HG03108 (cell line): ENCODE measurements at regions not wholly inside any gene's neighbourhood (a gene's known extent, or its start where the extent isn't known, plus 50 kb on each side); places are given as distances from the start of the nearest gene placed in this dataset.

Source experiments
- ATAC-seq: cut with Tn5 transposase; IDR thresholded peaks from one replicate; pipeline ENCODE4 v1.9.1; 2021; ENCODE audit warnings: moderate library complexity; ENCODE audit not compliant: unreplicated experiment

- ATAC-seq: no peak
These were observed 206.7 kb upstream of the KLF4 start for GRCh38 chr9:107696302-107696701.

- no peak for ATAC-seq
These were observed 204.8 kb upstream of the KLF4 start for GRCh38 chr9:107694390-107694789.

- no peak for ATAC-seq
These were observed 204.2 kb upstream of the KLF4 start for GRCh38 chr9:107693625-107694326.

- no peak for ATAC-seq
These were observed 202.1 kb upstream of the KLF4 start for GRCh38 chr9:107691664-107692063.

GRCh38 chr9:107690021-107690420, 200.5 kb upstream of the KLF4 start:
- no peak for ATAC-seq

GRCh38 chr9:107688728-107689127, 199.2 kb upstream of the KLF4 start:
- no peak for ATAC-seq

- ATAC-seq: no peak
These were observed 196.3 kb upstream of the KLF4 start for GRCh38 chr9:107685901-107686300.

- no peak for ATAC-seq
These were observed 195.8 kb upstream of the KLF4 start for GRCh38 chr9:107685376-107685775.

GRCh38 chr9:107684224-107684623, 194.7 kb upstream of the KLF4 start:
- ATAC-seq: no peak

- no peak for ATAC-seq
These were observed 194.0 kb upstream of the KLF4 start for GRCh38 chr9:107683566-107683965.

GRCh38 chr9:107681988-107682387, 192.4 kb upstream of the KLF4 start:
- ATAC-seq: no peak

- no peak for ATAC-seq
These were observed 186.0 kb upstream of the KLF4 start for GRCh38 chr9:107675351-107676259.

- ATAC-seq: no peak
These were observed 185.2 kb upstream of the KLF4 start for GRCh38 chr9:107674721-107675277.

GRCh38 chr9:107673861-107674720, 184.5 kb upstream of the KLF4 start:
- no peak for ATAC-seq

- no peak for ATAC-seq
These were observed 182.0 kb upstream of the KLF4 start for GRCh38 chr9:107671588-107671987.

- no peak for ATAC-seq
These were observed 179.9 kb upstream of the KLF4 start for GRCh38 chr9:107669422-107669821.

GRCh38 chr9:107667231-107668070, 177.9 kb upstream of the KLF4 start:
- no peak for ATAC-seq

GRCh38 chr9:107665057-107665456, 175.5 kb upstream of the KLF4 start:
- ATAC-seq: no peak

GRCh38 chr9:107660976-107661375, 171.4 kb upstream of the KLF4 start:
- no peak for ATAC-seq

GRCh38 chr9:107653263-107653821, 163.8 kb upstream of the KLF4 start:
- no peak for ATAC-seq
